Endothelial cell (in vitro differentiated cells): ENCODE measurements at regions not wholly inside any gene's neighbourhood (a gene's known extent, or its start where the extent isn't known, plus 50 kb on each side); places are given as distances from the start of the nearest gene placed in this dataset.

Source experiments
- DNase-seq: peaks from one replicate; pipeline ENCODE4 v3.0.0; 2021; ENCODE audit warnings: low spot score
- H3K27ac Mint-ChIP-seq: one replicate; pipeline ENCODE4 v1.8.0; 2021; ENCODE audit warnings: mixed read lengths, inconsistent platforms; ENCODE audit not compliant: unreplicated experiment
- H3K27me3 Mint-ChIP-seq: one replicate; pipeline ENCODE4 v1.8.0; 2021; ENCODE audit warnings: mild to moderate bottlenecking, moderate library complexity, mixed read lengths, inconsistent platforms; ENCODE audit not compliant: unreplicated experiment
- H3K36me3 Mint-ChIP-seq: one replicate; pipeline ENCODE4 v1.8.0; 2021; ENCODE audit warnings: mild to moderate bottlenecking, low read depth, mixed read lengths, inconsistent platforms; ENCODE audit not compliant: unreplicated experiment
- H3K4me1 Mint-ChIP-seq: one replicate; pipeline ENCODE4 v1.8.0; 2021; ENCODE audit warnings: mild to moderate bottlenecking, mixed read lengths, inconsistent platforms; ENCODE audit not compliant: unreplicated experiment
- H3K4me3 Mint-ChIP-seq: one replicate; pipeline ENCODE4 v1.8.0; 2021; ENCODE audit warnings: mild to moderate bottlenecking, mixed read lengths, inconsistent platforms; ENCODE audit not compliant: unreplicated experiment
- H3K9me3 Mint-ChIP-seq: one replicate; pipeline ENCODE4 v1.8.0; 2021; ENCODE audit warnings: mixed read lengths, inconsistent platforms; ENCODE audit not compliant: unreplicated experiment
- CTCF ChIP-seq: fragments of 200-600 bp; sonication (generic); IDR thresholded peaks from one replicate; pipeline ENCODE4 v1.5.0; 2021; ENCODE audit warnings: antibody characterized with exemption; ENCODE audit not compliant: unreplicated experiment

- Mint-ChIP-seq H3K27me3 (peaks cover 4% of the 10 kb centered on the region), H3K27ac (no peak overlapping the region), H3K36me3 (no peaks in the 10 kb centered on the region), H3K4me3 (no peak overlapping the region), H3K4me1 (peaks cover 7% of the 10 kb centered on the region), H3K9me3 (no peaks in the 10 kb centered on the region)
- DNase-seq, result no peak
- no peak for TF ChIP-seq CTCF
Measured at GRCh38 chr20:48166082-48166835, 381.0 kb upstream of the SULF2 start.

GRCh38 chr20:48165401-48165685, 380.1 kb upstream of the SULF2 start:
- no peak for TF ChIP-seq CTCF
- H3K4me3 Mint-ChIP-seq, result no peak overlapping the region
- peaks cover 3% of the 10 kb centered on the region for H3K27me3 Mint-ChIP-seq
- H3K4me1 Mint-ChIP-seq, result peaks cover under 1% of the 10 kb centered on the region
- no peaks in the 10 kb centered on the region for H3K36me3 Mint-ChIP-seq
- DNase-seq, result no peak
- H3K27ac Mint-ChIP-seq, result no peak overlapping the region
- H3K9me3 Mint-ChIP-seq, result no peaks in the 10 kb centered on the region

- Mint-ChIP-seq H3K4me3 (no peak overlapping the region), H3K4me1 (no peaks in the 10 kb centered on the region), H3K36me3 (no peaks in the 10 kb centered on the region), H3K27ac (no peak overlapping the region), H3K9me3 (no peaks in the 10 kb centered on the region), H3K27me3 (peaks cover under 1% of the 10 kb centered on the region)
- no peak for DNase-seq
- TF ChIP-seq CTCF, result no peak
Measured at GRCh38 chr20:48164566-48165400, 379.5 kb upstream of the SULF2 start.

- no peak overlapping the region for H3K27ac Mint-ChIP-seq
- no peaks in the 10 kb centered on the region for H3K27me3 Mint-ChIP-seq
- no peaks in the 10 kb centered on the region for H3K36me3 Mint-ChIP-seq
- H3K9me3 Mint-ChIP-seq, result no peaks in the 10 kb centered on the region
- no peaks in the 10 kb centered on the region for H3K4me1 Mint-ChIP-seq
- no peak overlapping the region for H3K4me3 Mint-ChIP-seq
- no peak for TF ChIP-seq CTCF
- no peak for DNase-seq
Measured at GRCh38 chr20:48164034-48164433, 378.8 kb upstream of the SULF2 start.

- Mint-ChIP-seq H3K27me3 (no peaks in the 10 kb centered on the region), H3K4me3 (no peak overlapping the region), H3K9me3 (no peaks in the 10 kb centered on the region)
Measured at GRCh38 chr20:48163505-48163904, 378.2 kb upstream of the SULF2 start.

More at GRCh38 chr20:48163505-48163904, 378.2 kb upstream of the SULF2 start:
- H3K36me3 Mint-ChIP-seq, result no peaks in the 10 kb centered on the region
- no peak overlapping the region for H3K27ac Mint-ChIP-seq
- TF ChIP-seq CTCF, result no peak
- DNase-seq, result no peak
- no peaks in the 10 kb centered on the region for H3K4me1 Mint-ChIP-seq
